IMR-90 (cell line): ENCODE measurements at regions not wholly inside any gene's neighbourhood (a gene's known extent, or its start where the extent isn't known, plus 50 kb on each side); places are given as distances from the start of the nearest gene placed in this dataset.

Experiments used
- ATAC-seq: fragments of 200-7000 bp; cut with Tn5 transposase; 2 replicates; pipeline ENCODE4 v1.9.1; 2020; ENCODE audit warnings: low read depth, mild to moderate bottlenecking, moderate library complexity
- BruUV-seq: library from RNA; stranded (reverse); fragments of 400-500 nt; replicated peaks from 2 replicates; lab custom pipeline; 2021; lab: Mats Ljungman, UMichigan
- CTCF ChIA-PET: fragments of 300-600 bp; formaldehyde crosslinking; extraction: SDS; loops from one replicate; lab custom pipeline; 2021; ENCODE audit warnings: antibody characterized with exemption; lab: Yijun Ruan, JAX
- POLR2A ChIA-PET: fragments of 300-600 bp; sonication (Branson Sonifier 250); formaldehyde crosslinking; loops from one replicate; lab custom pipeline; 2022; ENCODE audit warnings: antibody characterized with exemption; ENCODE audit not compliant: unreplicated experiment; lab: Charles Lee
- DNase-seq: peaks from one replicate; pipeline ENCODE4 v3.0.0; 2013
- H2AFZ ChIP-seq: replicated peaks from 2 replicates; pipeline ENCODE3; 2013; ENCODE audit warnings: low read length, mild to moderate bottlenecking; ENCODE audit not compliant: poor library complexity
- H2AK5ac ChIP-seq: 2 replicates; pipeline ENCODE4 v1.6.1; 2013; ENCODE audit warnings: low read depth, low read length, inconsistent platforms
- H2AK9ac ChIP-seq: replicated peaks from 2 replicates; pipeline ENCODE3; 2013; ENCODE audit warnings: mild to moderate bottlenecking, low read depth, low read length, moderate library complexity; ENCODE audit not compliant: poor library complexity
- H2BK120ac ChIP-seq: 2 replicates; pipeline ENCODE4 v1.6.1; 2013; ENCODE audit warnings: low read depth, low read length, inconsistent platforms
- H2BK15ac ChIP-seq: 3 replicates; pipeline ENCODE4 v1.6.1; 2013; ENCODE audit warnings: low read depth, low read length, inconsistent platforms
- H2BK20ac ChIP-seq: 2 replicates; pipeline ENCODE4 v1.6.1; 2013; ENCODE audit warnings: low read depth, mild to moderate bottlenecking, inconsistent platforms, low read length, moderate library complexity
- H2BK5ac ChIP-seq: 2 replicates; pipeline ENCODE4 v1.6.1; 2013; ENCODE audit warnings: mild to moderate bottlenecking, low read depth, low read length, inconsistent platforms; ENCODE audit not compliant: poor library complexity, severe bottlenecking
- H3K14ac ChIP-seq: replicated peaks from 2 replicates; pipeline ENCODE4 v1.6.1; 2013; ENCODE audit warnings: low read depth, low read length, inconsistent platforms
- H3K18ac ChIP-seq: 2 replicates; pipeline ENCODE4 v1.6.1; 2013; ENCODE audit warnings: low read depth, low read length, control low read depth
- H3K23ac ChIP-seq: 2 replicates; pipeline ENCODE4 v1.6.1; 2013; ENCODE audit warnings: low read depth, low read length, inconsistent platforms
- H3K27ac ChIP-seq: 2 replicates; pipeline ENCODE4 v1.5.1; 2013; ENCODE audit warnings: mild to moderate bottlenecking, control low read depth, low read length; ENCODE audit not compliant: insufficient read depth
- H3K27me3 ChIP-seq: 2 replicates; pipeline ENCODE4 v1.6.1; 2013; ENCODE audit warnings: low read length; ENCODE audit not compliant: control insufficient read depth, insufficient read depth
- H3K36me3 ChIP-seq: 2 replicates; pipeline ENCODE4 v1.6.1; 2013; ENCODE audit warnings: low read length, mixed read lengths; ENCODE audit not compliant: control insufficient read depth, insufficient read depth
- H3K4ac ChIP-seq: 2 replicates; pipeline ENCODE4 v1.6.1; 2013; ENCODE audit warnings: low read depth, low read length, inconsistent platforms
- H3K4me1 ChIP-seq: 2 replicates; pipeline ENCODE4 v1.6.1; 2013; ENCODE audit warnings: low read length, mixed read lengths; ENCODE audit not compliant: control insufficient read depth, insufficient read depth
- H3K4me2 ChIP-seq: 2 replicates; pipeline ENCODE4 v1.6.1; 2013; ENCODE audit warnings: low read depth, mild to moderate bottlenecking, control low read depth, low read length, moderate library complexity
- H3K4me3 ChIP-seq: 2 replicates; pipeline ENCODE4 v1.5.1; 2013; ENCODE audit warnings: low read depth, mild to moderate bottlenecking, control low read depth, low read length, moderate library complexity; ENCODE audit not compliant: insufficient read depth
- H3K56ac ChIP-seq: 2 replicates; pipeline ENCODE4 v1.6.1; 2013; ENCODE audit warnings: low read length, inconsistent platforms; ENCODE audit not compliant: insufficient read depth; ENCODE audit errors: extremely low read depth
- H3K79me1 ChIP-seq, 2 experiments: 2 replicates each; pipeline ENCODE4 v1.6.1; 2013; ENCODE audit warnings: low read length in 2 of 2, inconsistent platforms in 1 of 2, low read depth in 1 of 2
- H3K9ac ChIP-seq: 2 replicates; pipeline ENCODE4 v1.6.1; 2013; ENCODE audit warnings: low read depth, low read length, control low read depth
- H3K9me1 ChIP-seq: 2 replicates; pipeline ENCODE4 v1.6.1; 2013; ENCODE audit warnings: low read length, inconsistent platforms; ENCODE audit not compliant: insufficient read depth
- H3K9me3 ChIP-seq: 2 replicates; pipeline ENCODE4 v1.6.1; 2013; ENCODE audit warnings: low read length; ENCODE audit not compliant: control insufficient read depth, insufficient read depth
- H4K20me1 ChIP-seq: 2 replicates; pipeline ENCODE4 v1.6.1; 2013; ENCODE audit warnings: low read length, inconsistent platforms; ENCODE audit not compliant: insufficient read depth
- H4K5ac ChIP-seq: 2 replicates; pipeline ENCODE4 v1.6.1; 2013; ENCODE audit warnings: mild to moderate bottlenecking, low read depth, low read length, control low read depth
- H4K8ac ChIP-seq, 2 experiments: 2 replicates each; pipeline ENCODE4 v1.6.1; 2013; ENCODE audit warnings: low read depth in 2 of 2, low read length in 2 of 2, control low read depth in 1 of 2, inconsistent platforms in 1 of 2
- H4K91ac ChIP-seq: 2 replicates; pipeline ENCODE4 v1.6.1; 2013; ENCODE audit warnings: low read depth, low read length, inconsistent platforms; ENCODE audit not compliant: insufficient read depth
- CEBPB ChIP-seq: IDR thresholded peaks from 2 replicates; pipeline ENCODE4 v1.6.1; 2012; ENCODE audit warnings: low read depth, low read length, improper control_type of control experiment
- NFE2L2 ChIP-seq: fragments of 150-350 bp; IDR thresholded peaks from 2 replicates; pipeline ENCODE4 v1.6.1; 2016; ENCODE audit warnings: low read depth, mild to moderate bottlenecking, low read length
- RAD21 ChIP-seq: IDR thresholded peaks from 2 replicates; pipeline ENCODE4 v1.6.1; 2012; ENCODE audit warnings: low read length, improper control_type of control experiment
- RFX5 ChIP-seq: IDR thresholded peaks from 2 replicates; pipeline ENCODE4 v1.8.0; 2012; ENCODE audit warnings: low read depth, mild to moderate bottlenecking, low read length, moderate library complexity
- SMC3 ChIP-seq: fragments of 150-350 bp; IDR thresholded peaks from 2 replicates; pipeline ENCODE4 v1.6.1; 2016; ENCODE audit warnings: low read depth, mild to moderate bottlenecking, antibody characterized with exemption, low read length, moderate library complexity
- WGBS, 2 experiments: methylation state at CpG; one replicate each; pipeline versions ENCODE4 v1.1.5 to v1.1.7; 2013; ENCODE audit warnings: missing lambda C conversion rate in 2 of 2; ENCODE audit not compliant: insufficient read length in 1 of 2; ENCODE audit errors: extremely low coverage in 2 of 2; 5-methylcytosine and 5-hydroxymethylcytosine counted together
- dilution Hi-C: fragments of 300-500 bp; cut with HindIII; formaldehyde crosslinking; loops from one replicate; pipeline ENCODE4 v1.14.3; 2018; ENCODE audit warnings: low sequenced_read_pairs; ENCODE audit not compliant: unreplicated experiment
- in situ Hi-C: fragments of 300-500 bp; cut with MboI; formaldehyde crosslinking; loops from 3 replicates; pipeline ENCODE4 v1.14.3; 2019; ENCODE audit warnings: low sequenced_read_pairs, inconsistent platforms, mixed read lengths
- intact Hi-C: fragments of 100-400 bp; cut with micrococcal nuclease; formaldehyde crosslinking; loops from 2 replicates; pipeline ENCODE4 v1.10.0; 2022
- TF ChIP-seq, protein P1 (sequence below): fragments of 150-350 bp; IDR thresholded peaks from 2 replicates; pipeline ENCODE4 v1.6.1; 2017; ENCODE audit warnings: mild to moderate bottlenecking, antibody characterized with exemption, low read length, low read depth

DNA sequence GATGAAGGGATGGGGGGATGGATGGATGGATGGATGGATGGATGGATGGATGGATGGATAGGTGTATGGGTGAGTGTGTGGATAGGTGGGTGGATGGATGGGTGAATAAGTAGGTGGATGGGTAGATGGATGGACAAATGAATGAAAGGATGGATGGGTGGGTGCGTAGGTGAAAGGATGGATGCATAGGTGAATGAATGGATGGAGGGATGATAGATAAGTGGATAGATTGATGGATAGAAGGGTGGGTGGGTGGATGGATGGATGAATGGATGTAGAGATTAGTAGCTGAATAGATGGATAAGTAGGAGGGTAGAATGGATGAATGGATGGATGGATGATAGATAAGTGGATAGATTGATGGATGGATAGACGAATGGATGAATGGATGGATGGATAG lies 152.7 kb downstream of the MN1 start:
- TF ChIP-seq NFE2L2: no peak
- TF ChIP-seq SMC3: no peak
- TF ChIP-seq RFX5: no peak
- TF ChIP-seq CEBPB: no peak
- TF ChIP-seq, protein P1, sequence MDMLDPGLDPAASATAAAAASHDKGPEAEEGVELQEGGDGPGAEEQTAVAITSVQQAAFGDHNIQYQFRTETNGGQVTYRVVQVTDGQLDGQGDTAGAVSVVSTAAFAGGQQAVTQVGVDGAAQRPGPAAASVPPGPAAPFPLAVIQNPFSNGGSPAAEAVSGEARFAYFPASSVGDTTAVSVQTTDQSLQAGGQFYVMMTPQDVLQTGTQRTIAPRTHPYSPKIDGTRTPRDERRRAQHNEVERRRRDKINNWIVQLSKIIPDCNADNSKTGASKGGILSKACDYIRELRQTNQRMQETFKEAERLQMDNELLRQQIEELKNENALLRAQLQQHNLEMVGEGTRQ: no peak
- TF ChIP-seq RAD21: no peak
- intact Hi-C loops (no loop called here), in situ Hi-C loops (no loop called here), dilution Hi-C loops (no loop called here)
- Histone ChIP-seq H2AFZ (no peak overlapping the region), H3K9me1 (no peaks in the 10 kb centered on the region), H4K5ac (no peak overlapping the region), H2BK5ac (peak overlapping the region; percentile 70), H3K9ac (no peak overlapping the region), H4K8ac (no peak overlapping the region), H3K4ac (no peak overlapping the region), H3K9me3 (no peaks in the 10 kb centered on the region), H3K27me3 (peaks cover 28% of the 10 kb centered on the region), H3K36me3 (no peaks in the 10 kb centered on the region), H3K27ac (no peak overlapping the region), H2BK15ac (no peak overlapping the region), H3K18ac (no peak overlapping the region), H3K23ac (no peak overlapping the region), H2AK5ac (no peak overlapping the region), H2AK9ac (no peak overlapping the region), H2BK120ac (no peak overlapping the region), H3K4me2 (no peak overlapping the region), H3K4me3 (no peak overlapping the region), H3K14ac (no peak overlapping the region), H3K56ac (no peak overlapping the region), H2BK20ac (no peak overlapping the region), H3K79me1 (no peaks in the 10 kb centered on the region), H4K91ac (no peak overlapping the region), H3K4me1 (no peaks in the 10 kb centered on the region), H4K20me1 (no peaks in the 10 kb centered on the region)
- 84 to 100% methylated on average over 1 to 2 of the region's 2 CpGs for WGBS, 2 experiments
- no TSS peak for BruUV-seq
- ChIA-PET CTCF (no interaction called here), POLR2A (no interaction called here)
- DNase-seq: no peak
- no peak for ATAC-seq
